ENCODE measurements at regions not wholly inside any gene's neighbourhood (a gene's known extent, or its start where the extent isn't known, plus 50 kb on each side); places are given as distances from the start of the nearest gene placed in this dataset.

DNA sequence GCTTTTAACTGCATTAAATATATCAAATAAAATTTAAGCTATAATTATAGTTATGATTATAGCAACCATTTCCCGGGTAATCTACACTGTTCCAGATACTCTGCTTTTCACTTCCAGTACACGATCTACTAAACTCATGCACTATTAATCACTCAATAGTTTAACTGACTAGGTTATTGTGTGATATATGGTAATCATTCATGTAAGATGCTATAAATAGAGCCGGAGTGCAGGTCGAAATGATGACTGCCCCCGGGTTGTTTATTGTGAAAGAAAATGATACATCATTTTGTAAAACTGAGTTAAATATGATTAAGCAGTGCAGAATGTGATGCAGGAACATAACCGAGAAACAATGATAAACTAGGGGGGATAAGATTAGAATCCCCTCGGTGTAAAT, 434.6 kb upstream of the DSEL start:
- TF ChIP-seq, protein P1, sequence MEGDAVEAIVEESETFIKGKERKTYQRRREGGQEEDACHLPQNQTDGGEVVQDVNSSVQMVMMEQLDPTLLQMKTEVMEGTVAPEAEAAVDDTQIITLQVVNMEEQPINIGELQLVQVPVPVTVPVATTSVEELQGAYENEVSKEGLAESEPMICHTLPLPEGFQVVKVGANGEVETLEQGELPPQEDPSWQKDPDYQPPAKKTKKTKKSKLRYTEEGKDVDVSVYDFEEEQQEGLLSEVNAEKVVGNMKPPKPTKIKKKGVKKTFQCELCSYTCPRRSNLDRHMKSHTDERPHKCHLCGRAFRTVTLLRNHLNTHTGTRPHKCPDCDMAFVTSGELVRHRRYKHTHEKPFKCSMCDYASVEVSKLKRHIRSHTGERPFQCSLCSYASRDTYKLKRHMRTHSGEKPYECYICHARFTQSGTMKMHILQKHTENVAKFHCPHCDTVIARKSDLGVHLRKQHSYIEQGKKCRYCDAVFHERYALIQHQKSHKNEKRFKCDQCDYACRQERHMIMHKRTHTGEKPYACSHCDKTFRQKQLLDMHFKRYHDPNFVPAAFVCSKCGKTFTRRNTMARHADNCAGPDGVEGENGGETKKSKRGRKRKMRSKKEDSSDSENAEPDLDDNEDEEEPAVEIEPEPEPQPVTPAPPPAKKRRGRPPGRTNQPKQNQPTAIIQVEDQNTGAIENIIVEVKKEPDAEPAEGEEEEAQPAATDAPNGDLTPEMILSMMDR (conservative IDR thresholded peaks at IDR 0.05; ENCODE audit: low read depth, low read length) = no peak
- no peak for DNase-seq (ENCODE audit: low read depth)
- no peak overlapping the region for H3K4me3 ChIP-seq (ENCODE audit: low read length)

DNA sequence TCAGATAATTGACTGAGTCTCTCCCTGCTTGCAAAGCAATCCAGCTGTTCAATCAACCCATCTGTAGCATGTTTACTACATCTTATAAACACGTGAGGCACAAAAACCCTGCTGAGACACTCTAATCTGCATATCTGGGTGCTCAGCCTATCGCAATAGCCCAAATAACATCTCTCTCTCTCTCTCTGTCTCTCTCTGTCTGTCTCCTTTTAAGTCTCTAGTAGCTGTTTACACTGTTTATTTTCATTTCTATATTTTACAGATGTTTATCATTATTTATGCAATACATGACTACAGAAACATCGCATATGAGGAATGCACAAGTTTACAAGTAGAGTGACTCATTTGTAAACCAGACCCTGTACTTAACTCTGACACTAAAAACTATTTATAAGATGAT, 422.1 kb upstream of the DSEL start:
- DNase-seq (ENCODE audit: low read depth) = no peak
- no peak overlapping the region for H3K4me3 ChIP-seq (ENCODE audit: low read length)
- TF ChIP-seq, protein P1 (conservative IDR thresholded peaks at IDR 0.05; ENCODE audit: low read depth, low read length) = no peak

DNA sequence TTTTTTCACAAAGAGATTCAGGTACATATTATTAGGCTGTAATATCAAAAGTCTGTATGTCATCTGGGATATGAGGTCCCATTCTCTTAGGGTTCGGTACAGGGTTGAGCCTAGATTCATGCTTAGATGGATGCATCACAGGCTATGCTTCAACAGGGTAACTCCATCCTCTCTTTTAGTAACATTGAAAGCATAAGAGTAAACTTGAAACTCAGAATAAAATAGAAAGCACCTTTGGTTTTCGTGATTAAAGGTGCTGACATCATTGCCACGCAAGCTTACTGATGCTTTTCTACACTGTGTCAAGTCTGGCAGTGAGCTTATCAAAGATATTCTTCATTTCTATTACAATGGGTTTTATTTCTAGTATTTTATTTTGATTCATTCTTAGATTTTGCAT, 419.1 kb upstream of the DSEL start:
- TF ChIP-seq, protein P1 (conservative IDR thresholded peaks at IDR 0.05; ENCODE audit: low read depth, low read length) = no peak
- no peak for DNase-seq (ENCODE audit: low read depth)
- no peak overlapping the region for H3K4me3 ChIP-seq (ENCODE audit: low read length)

DNA sequence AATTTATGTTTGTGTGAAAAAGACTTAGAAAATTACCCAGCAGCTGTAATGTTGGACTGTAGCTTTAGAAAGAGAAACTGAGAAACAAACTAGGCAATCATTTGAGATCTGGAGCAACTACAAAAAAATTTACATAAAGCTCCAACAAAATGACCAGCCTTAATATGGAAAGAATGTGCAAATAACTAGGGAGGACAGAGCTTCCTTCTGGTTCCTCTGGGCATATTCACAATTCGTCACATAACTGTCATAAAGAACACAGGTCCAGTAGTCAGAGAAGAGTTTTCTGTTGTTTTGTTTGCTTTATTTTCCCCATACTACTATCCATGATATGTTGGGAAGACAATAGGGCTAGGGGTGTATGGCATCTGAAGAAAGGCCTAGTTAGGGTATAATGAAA, 416.8 kb upstream of the DSEL start:
- no peak overlapping the region for H3K4me3 ChIP-seq (ENCODE audit: low read length)
- no peak for DNase-seq (ENCODE audit: low read depth)
- TF ChIP-seq, protein P1 (conservative IDR thresholded peaks at IDR 0.05; ENCODE audit: low read depth, low read length) = no peak

DNA sequence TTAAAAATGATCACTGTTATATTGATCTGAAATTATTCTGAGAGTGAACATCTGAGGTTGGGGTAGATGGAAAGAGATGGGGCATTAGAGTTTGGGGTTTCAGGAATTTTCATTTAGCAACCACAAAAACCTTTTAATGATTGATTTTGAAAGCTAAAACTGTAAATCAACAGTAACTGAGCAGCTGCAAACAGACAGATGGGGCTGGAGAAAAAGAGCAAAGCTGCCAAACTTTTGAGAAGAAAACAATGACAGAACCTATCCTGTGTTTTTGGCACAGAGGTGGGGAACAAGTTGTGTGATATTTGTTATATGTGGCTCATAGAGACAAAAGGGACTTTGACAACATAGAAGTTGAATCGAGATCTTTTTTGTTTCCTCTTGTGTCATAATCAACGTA, 415.8 kb upstream of the DSEL start:
- no peak for DNase-seq (ENCODE audit: low read depth)
- TF ChIP-seq, protein P1 (conservative IDR thresholded peaks at IDR 0.05; ENCODE audit: low read depth, low read length) = no peak
- no peak overlapping the region for H3K4me3 ChIP-seq (ENCODE audit: low read length)

DNA sequence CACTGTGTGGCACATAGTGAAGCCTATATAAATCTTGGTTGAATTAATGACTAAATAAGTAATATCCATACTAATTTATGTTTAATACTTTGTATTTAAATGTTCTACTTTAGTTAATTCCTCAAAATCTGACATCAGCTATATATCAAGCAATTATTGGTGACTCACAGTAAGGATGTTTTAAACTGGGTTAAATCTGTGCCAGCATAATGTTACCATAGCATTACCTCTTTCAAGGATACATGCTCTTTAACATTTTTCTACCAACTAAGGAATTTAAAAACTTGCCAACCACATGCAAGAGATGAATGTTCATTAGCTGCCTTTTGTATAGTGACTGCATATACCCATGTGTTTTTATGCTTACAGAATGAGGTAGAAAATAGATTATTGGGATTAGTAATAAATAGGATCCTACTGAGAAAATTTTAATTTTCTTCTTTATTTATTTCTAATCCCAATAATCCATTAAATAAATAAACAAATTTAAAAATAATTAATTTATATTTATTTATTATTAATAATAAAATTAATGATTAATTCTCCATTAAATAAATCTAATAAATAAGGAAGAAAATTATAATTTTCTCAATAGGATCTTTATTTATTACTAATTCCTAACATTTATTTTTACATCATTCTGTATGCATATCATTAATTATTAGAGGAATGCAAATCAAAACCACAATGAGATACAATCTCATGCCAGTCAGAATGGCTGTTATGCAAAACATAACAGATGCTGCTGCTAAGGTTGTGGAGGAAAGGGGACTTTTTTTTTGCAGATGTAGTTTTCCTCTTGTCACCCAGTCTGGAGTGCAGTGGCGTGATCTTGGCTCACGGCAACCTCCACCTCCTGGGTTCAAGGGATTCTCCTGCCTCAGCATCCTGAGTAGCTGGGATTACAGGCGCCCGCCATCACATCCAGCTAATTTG, 410.7 kb upstream of the DSEL start:
- H3K4me3 ChIP-seq (ENCODE audit: low read length) = no peak overlapping the region
- TF ChIP-seq, protein P1 (conservative IDR thresholded peaks at IDR 0.05; ENCODE audit: low read depth, low read length) = no peak
- DNase-seq (ENCODE audit: low read depth) = peak; percentile 43

DNA sequence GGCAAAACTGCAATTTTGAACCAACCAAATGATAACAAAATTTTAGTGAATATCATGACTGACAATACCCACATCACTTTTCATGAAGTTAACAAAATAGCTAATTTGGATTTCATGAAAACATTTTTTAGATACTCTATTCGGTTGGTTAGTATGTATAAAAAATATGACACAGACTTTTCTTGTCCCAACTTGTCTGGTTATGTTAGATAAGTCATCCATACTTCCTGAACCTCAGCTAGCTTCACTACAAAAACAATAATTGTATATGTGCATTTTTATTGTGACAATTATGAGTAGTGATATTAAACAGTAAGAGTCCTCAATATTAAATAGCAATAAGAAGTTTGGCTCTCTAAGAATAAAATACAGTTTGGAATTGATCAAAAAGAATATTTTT, 408.1 kb upstream of the DSEL start:
- no peak for DNase-seq (ENCODE audit: low read depth)
- H3K4me3 ChIP-seq (ENCODE audit: low read length) = no peak overlapping the region
- TF ChIP-seq, protein P1 (conservative IDR thresholded peaks at IDR 0.05; ENCODE audit: low read depth, low read length) = no peak

Data from retinal pigment epithelial cell (primary cell).